ENCODE measurements at regions not wholly inside any gene's neighbourhood (a gene's known extent, or its start where the extent isn't known, plus 50 kb on each side); places are given as distances from the start of the nearest gene placed in this dataset.

GRCh38 chr4:23245203-23245832 lies 552.6 kb downstream of the GBA3 start:
- Histone ChIP-seq H2BK120ac (ENCODE audit: low read depth, low read length, poor library complexity, severe bottlenecking) (no peak overlapping the region), H2BK5ac (ENCODE audit: insufficient read length, low read length) (no peak overlapping the region), H2BK12ac (ENCODE audit: insufficient read length, low read depth, low read length) (no peak overlapping the region), H3K4me2 (ENCODE audit: insufficient read depth, insufficient read length, low read length) (no peak overlapping the region), H3K79me1 (ENCODE audit: insufficient read depth, low read depth, low read length, poor library complexity, severe bottlenecking) (no peaks in the 10 kb centered on the region), H2BK15ac (ENCODE audit: low read depth, low read length) (no peak overlapping the region), H3K23ac (ENCODE audit: insufficient read length, low read depth, low read length) (no peak overlapping the region), H3K27me3 (ENCODE audit: insufficient read depth, low read length) (no peaks in the 10 kb centered on the region), H2BK20ac (ENCODE audit: low read depth, low read length, poor library complexity, severe bottlenecking) (no peak overlapping the region), H2AFZ (ENCODE audit: low read length) (no peak overlapping the region), H4K5ac (ENCODE audit: insufficient read length, low read depth, low read length) (no peak overlapping the region), H3K4me1 (ENCODE audit: insufficient read depth, low read length) (no peaks in the 10 kb centered on the region), H3K4ac (ENCODE audit: low read depth, low read length) (no peak overlapping the region), H3K79me2 (ENCODE audit: insufficient read depth, low read length) (no peaks in the 10 kb centered on the region), H3K27ac (ENCODE audit: insufficient read length, low read depth, low read length) (no peak overlapping the region), H3T11ph (ENCODE audit: low read length) (no peak overlapping the region), H4K20me1 (ENCODE audit: control insufficient read depth, insufficient read depth, insufficient read length) (no peaks in the 10 kb centered on the region), H4K91ac (ENCODE audit: insufficient read length, low read depth, low read length) (no peak overlapping the region), H2AK5ac (ENCODE audit: insufficient read length, low read length) (no peak overlapping the region), H3K23me2 (ENCODE audit: insufficient read length, low read depth, low read length, poor library complexity, severe bottlenecking) (no peaks in the 10 kb centered on the region), H3K9ac (ENCODE audit: extremely low read depth, insufficient read length, low read length) (no peak overlapping the region), H3K18ac (ENCODE audit: insufficient read length, low read depth, low read length) (no peak overlapping the region), H3K56ac (ENCODE audit: insufficient read length, low read depth, low read length) (no peak overlapping the region), H4K8ac (replicated peaks; ENCODE audit: insufficient read length, low read depth, low read length) (no peak overlapping the region), H3K14ac (ENCODE audit: insufficient read depth, low read length) (no peak overlapping the region), H3K9me3 (ENCODE audit: control insufficient read depth, low read depth, low read length) (no peaks in the 10 kb centered on the region)
- no peaks in the 10 kb centered on the region; a peak in 1 of 5 replicates for H3K9me3 Mint-ChIP-seq
- no peak for DNase-seq
- H3K27me3 Mint-ChIP-seq (ENCODE audit: low read depth): no peaks in the 10 kb centered on the region
- no peak overlapping the region for H3K4me3 Mint-ChIP-seq
- no peaks in the 10 kb centered on the region for H3K36me3 Mint-ChIP-seq (ENCODE audit: insufficient read depth in 1 of 3, low read depth in 3 of 3)
- H3K27ac Mint-ChIP-seq: no peak overlapping the region
- peaks cover 0 to 4% of the 10 kb centered on the region in 2 experiments; a peak in 2 of 4 replicates for H3K4me1 Mint-ChIP-seq
- WGBS (ENCODE audit: extremely low coverage, insufficient read length, low lambda C conversion rate): no CpG with 5 or more reads among the region's 3 CpGs
- no peak for TF ChIP-seq CTCF (conservative IDR thresholded peaks at IDR 0.05)
